Fibroblast of pulmonary artery (primary cell): ENCODE measurements at regions not wholly inside any gene's neighbourhood (a gene's known extent, or its start where the extent isn't known, plus 50 kb on each side); places are given as distances from the start of the nearest gene placed in this dataset.

Experiments used
- DNase-seq: peaks from one replicate; pipeline ENCODE4 v3.0.0-alpha.2; 2010; ENCODE audit warnings: low read depth
- H3K4me3 ChIP-seq: replicated peaks from 2 replicates; pipeline ENCODE4 v1.5.1; 2011; ENCODE audit warnings: low read depth, mild to moderate bottlenecking, control low read depth, low read length, moderate library complexity
- TF ChIP-seq, protein P1 (sequence below): IDR thresholded peaks from 2 replicates; pipeline ENCODE4 v1.5.1; 2011; ENCODE audit warnings: mild to moderate bottlenecking, control low read depth, low read length, inconsistent platforms; ENCODE audit errors: missing control alignments

DNA sequence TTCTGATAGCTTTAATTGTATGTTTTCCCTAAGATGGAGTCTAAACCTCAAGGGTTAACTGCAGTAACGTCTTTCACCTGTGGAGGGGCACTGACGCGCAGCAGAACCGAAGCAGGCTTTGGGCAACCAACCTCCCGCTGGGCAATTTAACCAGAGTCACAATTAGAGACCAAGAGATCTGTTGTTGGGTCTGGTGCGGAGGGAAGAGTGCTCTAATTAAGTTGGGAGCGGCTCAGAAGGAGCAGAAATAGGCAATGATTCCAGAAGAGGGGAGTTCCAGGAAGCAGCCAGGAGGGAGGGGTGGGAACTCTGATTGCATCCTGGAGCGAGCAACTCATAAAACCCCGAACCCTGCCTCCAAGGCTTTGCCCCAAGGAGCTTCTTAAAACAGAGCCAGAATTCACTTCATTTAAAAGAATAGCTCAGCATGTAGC, 245.8 kb downstream of the PAX3 start:
- TF ChIP-seq, protein P1, sequence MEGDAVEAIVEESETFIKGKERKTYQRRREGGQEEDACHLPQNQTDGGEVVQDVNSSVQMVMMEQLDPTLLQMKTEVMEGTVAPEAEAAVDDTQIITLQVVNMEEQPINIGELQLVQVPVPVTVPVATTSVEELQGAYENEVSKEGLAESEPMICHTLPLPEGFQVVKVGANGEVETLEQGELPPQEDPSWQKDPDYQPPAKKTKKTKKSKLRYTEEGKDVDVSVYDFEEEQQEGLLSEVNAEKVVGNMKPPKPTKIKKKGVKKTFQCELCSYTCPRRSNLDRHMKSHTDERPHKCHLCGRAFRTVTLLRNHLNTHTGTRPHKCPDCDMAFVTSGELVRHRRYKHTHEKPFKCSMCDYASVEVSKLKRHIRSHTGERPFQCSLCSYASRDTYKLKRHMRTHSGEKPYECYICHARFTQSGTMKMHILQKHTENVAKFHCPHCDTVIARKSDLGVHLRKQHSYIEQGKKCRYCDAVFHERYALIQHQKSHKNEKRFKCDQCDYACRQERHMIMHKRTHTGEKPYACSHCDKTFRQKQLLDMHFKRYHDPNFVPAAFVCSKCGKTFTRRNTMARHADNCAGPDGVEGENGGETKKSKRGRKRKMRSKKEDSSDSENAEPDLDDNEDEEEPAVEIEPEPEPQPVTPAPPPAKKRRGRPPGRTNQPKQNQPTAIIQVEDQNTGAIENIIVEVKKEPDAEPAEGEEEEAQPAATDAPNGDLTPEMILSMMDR: peak; percentile 11
- no peak for DNase-seq
- no peak overlapping the region for H3K4me3 ChIP-seq

DNA sequence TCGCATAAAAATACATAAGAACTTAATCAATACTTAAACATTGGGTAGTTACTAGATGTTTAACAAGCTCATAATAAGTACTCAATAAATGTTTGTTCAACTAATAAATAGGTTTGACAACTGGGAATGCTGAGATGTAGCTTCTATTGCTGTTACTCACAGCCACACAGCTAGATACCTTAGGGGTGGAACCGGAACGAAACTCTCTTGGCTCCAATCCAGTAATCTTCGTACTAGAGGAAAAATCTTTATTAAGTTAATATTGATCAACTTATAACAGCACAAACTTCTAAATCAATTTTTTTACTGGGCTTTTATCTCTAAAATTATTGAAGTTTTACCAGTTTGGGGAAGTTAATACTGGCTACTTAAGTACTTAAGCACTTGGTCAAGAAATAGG, 247.8 kb downstream of the PAX3 start:
- TF ChIP-seq, protein P1: no peak
- no peak for DNase-seq
- no peak overlapping the region for H3K4me3 ChIP-seq

DNA sequence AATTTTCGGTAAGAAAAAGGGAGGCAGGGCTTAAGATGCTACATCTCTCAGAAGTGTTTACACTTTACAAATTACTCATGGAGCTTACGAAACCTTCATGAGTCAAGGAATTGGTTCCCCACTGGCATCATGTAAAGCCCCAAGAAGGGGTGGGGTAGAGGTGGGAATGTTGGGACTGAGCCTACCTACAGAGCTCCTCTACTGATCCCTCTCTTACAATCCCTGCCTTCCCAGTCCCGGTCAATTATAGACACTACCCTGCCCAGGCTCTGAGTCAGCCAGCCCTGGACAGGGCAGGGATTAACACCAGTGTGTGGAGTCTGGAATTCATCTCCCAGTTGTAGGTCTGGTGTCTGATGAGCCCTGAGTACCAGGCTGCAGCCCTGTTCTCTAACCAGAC, 248.9 kb downstream of the PAX3 start:
- no peak overlapping the region for H3K4me3 ChIP-seq
- no peak for DNase-seq
- TF ChIP-seq, protein P1: no peak

DNA sequence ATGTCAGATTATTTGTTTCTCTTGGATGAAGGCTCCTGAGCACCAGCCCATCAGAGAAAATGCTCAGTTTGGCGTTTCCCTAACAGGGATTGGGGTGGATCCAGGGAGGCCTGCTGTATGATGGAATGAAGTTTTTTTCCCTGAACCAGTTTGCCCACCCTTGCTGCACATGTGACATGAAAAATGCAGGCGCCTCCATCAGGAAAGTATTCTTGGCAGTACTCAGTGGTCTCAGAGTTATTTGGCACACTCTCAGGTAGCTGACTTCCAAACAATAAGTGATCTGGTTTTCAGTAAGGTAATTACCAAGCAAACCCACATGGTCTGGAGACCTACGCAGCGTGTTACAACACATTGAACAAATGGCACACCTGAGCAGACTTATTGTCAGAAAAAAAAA, 254.9 kb downstream of the PAX3 start:
- H3K4me3 ChIP-seq: no peak overlapping the region
- DNase-seq: no peak
- TF ChIP-seq, protein P1: no peak

DNA sequence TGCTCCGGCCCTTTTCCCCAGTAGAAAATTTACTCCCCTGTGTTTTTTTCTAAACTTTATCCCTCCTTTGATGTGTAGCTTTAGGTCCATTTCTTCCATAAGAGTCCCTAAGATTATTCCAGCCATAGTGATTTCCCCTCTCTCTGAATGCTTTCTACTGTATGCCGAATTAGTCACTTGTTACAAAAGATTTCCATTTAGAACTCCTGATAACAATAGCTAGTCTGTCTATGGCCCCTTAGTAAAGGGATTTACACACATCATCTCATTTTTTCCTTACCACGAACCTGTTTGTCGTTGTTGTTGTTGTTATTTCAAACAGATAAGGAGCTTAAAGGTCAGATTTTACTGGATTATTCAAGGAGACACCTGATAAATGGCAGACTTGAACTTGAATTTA, 256.1 kb downstream of the PAX3 start:
- TF ChIP-seq, protein P1: no peak
- no peak overlapping the region for H3K4me3 ChIP-seq
- no peak for DNase-seq

DNA sequence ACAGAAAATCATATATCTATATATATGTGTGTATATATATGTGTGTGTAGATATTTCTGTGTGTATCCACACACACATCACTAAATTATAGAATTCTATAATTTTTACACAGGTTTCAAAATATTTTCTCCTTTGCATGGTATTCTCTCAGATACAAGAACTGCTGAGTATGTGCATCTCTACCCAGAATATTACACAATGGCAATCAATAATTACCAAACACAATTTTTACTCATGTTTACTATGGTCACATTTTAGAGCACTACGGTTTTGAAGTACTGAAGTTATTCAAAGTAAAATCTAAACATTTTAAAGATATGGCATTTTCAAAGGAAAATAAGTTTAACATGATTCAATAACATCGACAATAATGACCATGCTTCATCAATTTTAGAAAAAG, 258.5 kb downstream of the PAX3 start:
- TF ChIP-seq, protein P1: no peak
- no peak for DNase-seq
- H3K4me3 ChIP-seq: no peak overlapping the region

DNA sequence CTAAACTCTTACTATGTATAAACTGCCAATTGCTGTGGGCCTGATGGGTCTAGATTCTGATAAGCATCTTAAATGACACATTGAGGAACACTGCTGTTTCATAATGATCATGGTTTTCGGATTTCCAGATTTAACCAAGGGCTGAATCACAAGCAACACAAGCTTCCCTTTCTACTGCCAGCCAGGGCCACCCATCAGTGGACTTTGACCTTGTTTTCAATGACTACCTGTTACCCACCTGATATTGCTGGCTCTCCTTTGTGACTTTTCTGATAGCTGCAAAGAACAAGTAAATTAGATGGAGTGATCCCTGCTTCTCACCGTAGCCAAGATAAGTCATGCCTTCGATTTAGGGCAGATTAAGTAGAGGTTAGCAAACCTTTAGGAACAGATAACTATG, 259.0 kb downstream of the PAX3 start:
- no peak overlapping the region for H3K4me3 ChIP-seq
- no peak for DNase-seq
- TF ChIP-seq, protein P1: no peak
